LHCN-M2 (cell line): ENCODE measurements at regions not wholly inside any gene's neighbourhood (a gene's known extent, or its start where the extent isn't known, plus 50 kb on each side); places are given as distances from the start of the nearest gene placed in this dataset.
"Not testable (repeated sequence)": the region's sequence is repeated elsewhere in the genome, so short reads cannot be mapped to it uniquely, and the experiment has no call there.

Source experiments
- DNase-seq: peaks from one replicate; pipeline ENCODE4 v3.0.0-alpha.2; 2012; ENCODE audit warnings: low read depth

- no peak for DNase-seq
Observed at GRCh38 chr5:86175224-86175623, 442.5 kb upstream of the COX7C start.

GRCh38 chr5:86199287-86199686, 418.5 kb upstream of the COX7C start:
- DNase-seq: no peak

DNA sequence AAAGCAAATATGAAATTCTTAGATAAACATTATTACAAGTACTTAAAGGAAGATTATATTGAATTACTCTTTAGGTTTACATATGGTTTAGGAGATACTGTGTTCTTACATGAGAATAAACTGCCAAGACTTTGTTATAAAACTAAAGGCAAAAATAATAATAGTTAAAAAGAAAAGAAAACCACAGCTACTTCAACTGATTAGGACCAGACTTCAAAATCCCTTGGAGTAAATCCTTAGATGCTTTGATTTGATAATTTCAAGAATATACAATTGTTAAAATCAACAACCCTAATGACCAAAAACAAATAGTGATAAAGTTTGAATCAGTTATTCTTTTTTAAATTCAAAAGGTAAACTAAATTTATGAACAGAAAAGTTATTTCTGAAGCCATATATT, 389.6 kb upstream of the COX7C start:
- DNase-seq: no peak

GRCh38 chr5:86232246-86232645, 385.5 kb upstream of the COX7C start:
- DNase-seq: no peak

DNA sequence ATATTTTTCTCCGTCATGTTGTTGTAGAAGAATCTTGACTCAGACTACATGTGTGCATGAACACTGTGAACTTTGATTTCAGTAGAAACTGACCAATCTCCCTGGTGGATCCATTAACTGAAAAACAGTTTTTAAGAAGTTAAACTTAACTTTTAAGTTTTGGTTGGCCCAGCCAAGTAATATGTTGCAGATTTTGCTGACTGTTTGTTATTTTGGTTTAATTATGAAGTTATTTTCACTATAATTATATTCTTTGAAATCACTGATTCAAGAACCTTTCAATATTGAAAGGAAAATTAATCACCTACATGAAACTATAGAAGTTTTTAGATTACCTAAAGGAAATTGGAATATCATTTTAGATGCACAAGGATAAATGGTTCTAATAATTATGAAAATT, 373.6 kb upstream of the COX7C start:
- DNase-seq: no peak

DNA sequence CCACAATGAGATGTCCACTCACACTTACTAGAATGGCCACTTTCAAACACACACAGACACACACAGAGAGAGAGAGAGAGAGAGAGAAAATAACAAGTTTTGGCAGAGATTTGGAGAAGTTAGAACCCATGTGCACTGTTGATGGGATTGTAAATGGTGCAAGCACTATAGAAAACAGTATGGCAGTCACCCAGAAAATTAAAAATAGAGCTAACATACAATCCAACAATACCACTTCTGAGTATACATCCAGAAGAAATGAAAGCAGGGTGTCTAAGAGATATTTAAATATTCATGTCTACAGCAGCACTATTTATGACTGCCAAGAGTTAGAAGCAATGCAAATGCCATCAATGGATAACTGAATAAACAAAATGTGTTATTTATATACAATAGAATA, 359.9 kb upstream of the COX7C start:
- no peak for DNase-seq

DNA sequence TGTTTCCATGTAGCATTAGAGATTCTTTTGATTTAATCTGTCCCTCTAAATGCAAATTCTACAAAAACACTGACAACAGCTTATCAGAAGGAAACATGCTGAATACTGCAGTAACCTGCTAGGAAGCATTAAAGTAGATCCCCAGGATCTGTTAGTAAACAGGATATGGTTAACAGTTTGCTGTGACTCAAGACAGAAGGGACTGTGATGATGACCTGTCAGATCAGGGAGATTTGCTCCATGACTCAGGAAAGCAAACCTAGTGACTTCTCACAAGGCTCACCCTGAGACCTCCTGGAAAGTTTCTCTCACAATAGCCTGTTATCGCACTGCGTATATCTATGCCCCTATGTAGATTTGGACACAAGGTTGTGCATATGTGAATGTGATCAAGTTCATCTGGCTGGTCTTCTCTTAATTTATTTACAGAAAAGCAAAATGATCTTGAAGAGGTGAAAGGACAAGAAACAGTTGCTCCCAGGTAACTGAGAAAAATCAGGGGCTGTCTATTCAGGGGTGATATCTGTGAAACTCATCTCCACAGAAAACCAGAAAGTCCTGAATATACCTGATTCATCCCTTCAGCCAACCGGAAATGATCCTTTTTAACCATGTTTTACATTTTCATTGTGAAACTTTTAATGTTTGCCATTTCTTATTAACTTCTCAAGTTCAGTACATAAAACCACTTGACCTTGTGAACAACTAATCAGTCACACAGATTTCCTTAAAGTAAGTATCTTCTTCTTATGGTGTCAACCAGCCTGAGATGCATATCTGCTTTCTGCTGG, 333.1 kb upstream of the COX7C start:
- not testable (repeated sequence) for DNase-seq

GRCh38 chr5:86287437-86287836, 330.3 kb upstream of the COX7C start:
- not testable (repeated sequence) for DNase-seq

- DNase-seq: not testable (repeated sequence)
Observed at GRCh38 chr5:86289786-86290185, 328.0 kb upstream of the COX7C start.

GRCh38 chr5:86292811-86293210, 324.9 kb upstream of the COX7C start:
- DNase-seq: not testable (repeated sequence)

- not testable (repeated sequence) for DNase-seq
Observed at GRCh38 chr5:86302643-86303042, 315.1 kb upstream of the COX7C start.

DNA sequence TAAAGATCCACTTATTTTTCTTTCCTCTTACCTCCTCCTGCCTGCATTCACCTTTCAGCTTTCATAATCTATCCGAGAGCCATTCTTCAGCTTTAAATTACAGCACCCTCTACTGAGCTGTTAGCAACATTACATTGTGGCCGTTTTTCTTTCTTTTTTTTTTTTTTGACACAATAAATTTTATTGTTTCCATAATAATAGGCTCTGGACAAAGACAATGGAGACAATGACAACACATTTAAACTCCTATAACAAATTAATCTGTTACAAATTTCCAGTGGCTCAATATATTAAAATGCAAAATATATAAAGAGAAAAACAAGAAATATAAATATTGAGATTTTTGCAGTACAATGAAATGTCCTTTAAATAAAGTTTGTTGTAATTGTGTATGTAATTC, 312.7 kb upstream of the COX7C start:
- not testable (repeated sequence) for DNase-seq

GRCh38 chr5:86314951-86315350, 302.8 kb upstream of the COX7C start:
- no peak for DNase-seq

DNA sequence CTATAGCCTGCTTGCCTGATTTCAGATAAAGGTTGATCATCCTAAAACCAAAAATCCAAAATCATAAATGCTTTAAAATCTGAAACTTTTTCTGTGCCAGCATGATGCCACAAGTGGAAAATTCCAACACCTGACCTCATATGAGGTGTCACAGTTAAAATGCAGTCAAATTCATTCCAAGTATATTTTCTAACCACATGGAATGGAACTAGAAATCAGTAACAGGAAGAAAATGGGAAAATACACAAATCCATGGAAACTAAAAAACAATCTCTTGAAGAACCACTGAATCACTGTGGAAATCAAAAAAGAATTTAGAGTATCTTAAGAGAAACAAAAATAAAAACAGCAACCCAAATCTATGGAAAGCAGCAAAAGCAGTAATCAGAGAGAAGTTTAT, 297.5 kb upstream of the COX7C start:
- DNase-seq: no peak

- DNase-seq: no peak
Observed at GRCh38 chr5:86329318-86329717, 288.4 kb upstream of the COX7C start.

DNA sequence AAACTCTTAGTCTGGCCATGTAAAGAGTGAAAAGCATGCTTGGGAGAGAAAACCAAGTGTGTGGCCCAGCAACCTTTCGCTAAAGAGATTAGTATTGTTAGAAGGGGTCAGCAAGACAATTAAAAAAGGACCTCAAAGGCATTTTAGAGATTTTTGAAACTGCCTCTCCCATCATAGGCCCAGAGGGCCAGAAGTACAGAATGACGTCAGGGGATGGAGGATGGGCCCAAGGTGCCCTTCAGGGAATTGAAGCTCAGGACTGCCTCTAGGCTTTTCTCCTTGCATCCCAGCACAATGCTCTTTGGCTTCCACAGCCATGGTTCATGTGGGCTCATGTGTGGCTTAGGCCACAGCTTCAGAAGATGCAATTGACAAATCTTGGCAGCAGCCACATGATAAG, 287.0 kb upstream of the COX7C start:
- no peak for DNase-seq

DNA sequence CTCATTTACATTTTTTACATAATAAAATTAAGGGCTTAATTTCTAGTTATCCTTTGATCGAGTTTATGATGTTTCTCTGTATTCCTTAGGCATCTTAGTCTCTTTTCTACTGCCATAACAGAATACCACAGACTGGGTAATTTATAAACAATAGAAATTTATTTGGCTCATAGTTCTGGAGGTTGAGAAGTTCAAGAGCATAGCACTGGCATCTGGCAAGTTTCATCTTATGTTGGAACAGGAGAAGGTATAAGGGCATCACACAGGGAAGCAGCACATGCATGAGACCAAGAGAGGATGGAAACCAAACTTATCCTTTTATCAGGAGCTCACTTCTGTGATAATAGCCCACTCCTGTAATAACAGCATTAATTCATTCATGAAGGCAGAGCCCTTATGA, 284.9 kb upstream of the COX7C start:
- no peak for DNase-seq

- no peak for DNase-seq
Observed at GRCh38 chr5:86337667-86338460, 279.9 kb upstream of the COX7C start.

GRCh38 chr5:86354664-86355063, 263.1 kb upstream of the COX7C start:
- no peak for DNase-seq

GRCh38 chr5:86360801-86361200, 256.9 kb upstream of the COX7C start:
- no peak for DNase-seq

DNA sequence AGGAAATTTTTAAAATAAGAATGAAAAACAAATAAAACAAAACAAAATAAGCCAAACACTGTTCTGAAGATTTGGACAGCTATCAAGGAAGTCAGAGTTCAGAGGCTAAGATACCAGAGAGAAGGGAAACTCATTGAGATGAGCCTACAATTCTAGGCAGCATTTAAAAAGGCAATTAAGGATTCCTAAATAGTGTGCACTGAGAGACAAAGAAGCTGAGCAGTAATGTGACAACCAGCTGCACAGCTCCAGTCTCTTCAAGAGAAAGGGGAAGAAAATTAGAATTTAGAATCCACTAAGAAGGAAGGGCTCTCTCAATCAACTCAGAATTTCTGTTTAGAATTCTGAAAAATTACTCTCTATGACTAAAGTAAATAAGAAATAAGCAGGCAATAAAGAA, 246.7 kb upstream of the COX7C start:
- no peak for DNase-seq

DNA sequence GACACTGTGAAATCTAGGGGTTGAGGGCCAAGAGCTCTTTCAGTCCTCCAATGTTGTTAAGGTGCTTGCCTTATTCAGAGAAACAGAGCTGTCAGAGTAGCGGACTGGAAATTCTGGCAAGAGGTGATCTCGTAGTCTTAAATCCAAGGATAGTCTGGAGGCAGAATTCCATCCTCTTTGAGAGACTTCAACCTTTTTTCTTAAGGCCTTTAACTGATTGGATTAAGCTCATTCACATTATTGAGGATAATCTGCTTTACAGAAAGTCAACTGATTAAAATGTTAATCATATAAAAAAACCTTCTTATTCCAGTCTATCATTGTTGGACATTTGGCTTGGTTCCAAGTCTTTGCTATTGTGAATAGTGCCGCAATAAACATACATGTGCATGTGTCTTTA, 243.1 kb upstream of the COX7C start:
- DNase-seq: no peak

- DNase-seq: no peak
Observed at GRCh38 chr5:86376214-86376613, 241.5 kb upstream of the COX7C start.
